A673 (cell line): ENCODE measurements at regions not wholly inside any gene's neighbourhood (a gene's known extent, or its start where the extent isn't known, plus 50 kb on each side); places are given as distances from the start of the nearest gene placed in this dataset.
"Not testable (repeated sequence)": the region's sequence is repeated elsewhere in the genome, so short reads cannot be mapped to it uniquely, and the experiment has no call there.

Experiments used
- CTCF ChIP-seq: fragments of 300-800, 200-600 bp; sonication (generic); conservative IDR thresholded peaks from 2 replicates; pipeline ENCODE4 v1.5.1; 2017; ENCODE audit warnings: low read depth, mild to moderate bottlenecking, antibody characterized with exemption, low read length, moderate library complexity, mixed read lengths
- EZH2 ChIP-seq: fragments of 200-600 bp; sonication (generic); IDR thresholded peaks from 2 replicates; pipeline ENCODE4 v1.6.1; 2017; ENCODE audit warnings: borderline replicate concordance, low read depth, mild to moderate bottlenecking, mixed read lengths, antibody characterized with exemption, low read length; ENCODE audit not compliant: poor library complexity, severe bottlenecking

DNA sequence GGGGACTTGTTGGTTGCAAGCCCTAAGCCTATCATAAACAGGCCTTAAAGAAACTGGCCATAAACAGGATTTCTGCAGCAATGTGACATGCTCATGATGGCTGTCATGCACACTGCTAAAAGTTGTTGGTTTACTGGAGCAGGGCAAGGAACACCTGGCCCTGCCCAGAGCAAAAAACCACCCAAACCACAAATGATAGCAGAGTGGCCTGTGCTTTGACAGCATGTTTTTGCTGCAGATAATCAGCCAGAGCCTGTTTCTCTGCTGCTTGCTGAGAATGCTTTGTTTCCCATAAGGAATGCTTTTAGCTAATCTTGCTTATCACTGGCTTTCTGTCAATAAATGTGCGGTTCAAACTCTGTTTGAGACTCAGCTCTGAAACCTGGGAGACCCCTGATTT lies 144.9 kb upstream of the ZNF91 start:
- TF ChIP-seq CTCF, EZH2: not testable (repeated sequence)
